NB4 (cell line): ENCODE measurements at regions not wholly inside any gene's neighbourhood (a gene's known extent, or its start where the extent isn't known, plus 50 kb on each side); places are given as distances from the start of the nearest gene placed in this dataset.

Source experiments
- DNase-seq: peaks from one replicate; pipeline ENCODE4 v3.0.0; 2010; ENCODE audit warnings: low read depth
- H3K4me3 ChIP-seq: one replicate; pipeline ENCODE4 v1.5.1; 2011; ENCODE audit warnings: mild to moderate bottlenecking, low read depth, low read length, moderate library complexity
- CTCF ChIP-seq: IDR thresholded peaks from one replicate; pipeline ENCODE4 v1.5.1; 2012; ENCODE audit warnings: low read depth, low read length
- MAX ChIP-seq: IDR thresholded peaks from 2 replicates; pipeline ENCODE4 v1.6.1; 2011; ENCODE audit warnings: low read depth, low read length
- MYC ChIP-seq: IDR thresholded peaks from 2 replicates; pipeline ENCODE4 v1.6.1; 2011; ENCODE audit warnings: low read depth, low read length
- POLR2A ChIP-seq: IDR thresholded peaks from 2 replicates; pipeline ENCODE4 v1.6.1; 2011; ENCODE audit warnings: mild to moderate bottlenecking; ENCODE audit not compliant: insufficient read length; ENCODE audit errors: extremely low read depth

GRCh38 chr1:209062081-209062620 is 521.4 kb upstream of the CAMK1G start:
- no peak overlapping the region for H3K4me3 ChIP-seq
- no peak for TF ChIP-seq CTCF
- no peak for TF ChIP-seq MYC
- no peak for TF ChIP-seq POLR2A
- TF ChIP-seq MAX = no peak
- no peak for DNase-seq

- no peak overlapping the region for H3K4me3 ChIP-seq
Measured at GRCh38 chr1:209062863-209063262, 520.7 kb upstream of the CAMK1G start.

GRCh38 chr1:209063767-209064659 is 519.5 kb upstream of the CAMK1G start:
- no peak overlapping the region for H3K4me3 ChIP-seq
- peak; percentile 12 for DNase-seq
- TF ChIP-seq CTCF (no peak), POLR2A (no peak), MYC (no peak), MAX (no peak)

More at GRCh38 chr1:209062863-209063262, 520.7 kb upstream of the CAMK1G start:
- DNase-seq = no peak
- TF ChIP-seq CTCF (no peak), MYC (no peak), POLR2A (no peak), MAX (no peak)

- TF ChIP-seq MYC (no peak), MAX (no peak), CTCF (no peak), POLR2A (no peak)
- no peak for DNase-seq
- H3K4me3 ChIP-seq = no peak overlapping the region
Measured at GRCh38 chr1:209064850-209065706, 518.4 kb upstream of the CAMK1G start.

GRCh38 chr1:209072481-209072880 is 511.0 kb upstream of the CAMK1G start:
- no peak for DNase-seq
- TF ChIP-seq MYC (no peak), POLR2A (no peak), CTCF (no peak), MAX (no peak)

More at GRCh38 chr1:209072481-209072880, 511.0 kb upstream of the CAMK1G start:
- no peak overlapping the region for H3K4me3 ChIP-seq
